Omental fat pad (tissue), 3 donors: ENCODE measurements at regions not wholly inside any gene's neighbourhood (a gene's known extent, or its start where the extent isn't known, plus 50 kb on each side); places are given as distances from the start of the nearest gene placed in this dataset.

Experiments used
- ATAC-seq: fragments of 150-250 bp; one replicate; pipeline ENCODE4 v1.9.1; 2016; ENCODE audit warnings: mild to moderate bottlenecking, moderate library complexity; ENCODE audit not compliant: low FRiP score
- DNase-seq: peaks from one replicate; pipeline ENCODE4 v3.0.0-alpha.2; 2019; ENCODE audit warnings: low spot score
- CTCF ChIP-seq, 3 donors: fragments of 450-650 bp; IDR thresholded peaks; one replicate each; pipeline ENCODE4 v1.5.1; 2016 to 2017; ENCODE audit warnings: antibody characterized with exemption in 3 of 3, mild to moderate bottlenecking in 3 of 3, moderate library complexity in 2 of 3

- DNase-seq = no peak
- ATAC-seq = no peak
- no peak for TF ChIP-seq CTCF (IDR thresholded peaks at IDR 0.05)
Measured at GRCh38 chr3:89795506-89795905, 688.1 kb downstream of the EPHA3 start.

GRCh38 chr3:89802881-89803280, 695.5 kb downstream of the EPHA3 start:
- ATAC-seq (no peak), DNase-seq (no peak)
- no peak for TF ChIP-seq CTCF (IDR thresholded peaks at IDR 0.05)

- no peak for TF ChIP-seq CTCF (IDR thresholded peaks at IDR 0.05)
- DNase-seq (no peak), ATAC-seq (no peak)
Measured at GRCh38 chr3:89803711-89804110, 696.3 kb downstream of the EPHA3 start.

GRCh38 chr3:89806166-89806565, 698.7 kb downstream of the EPHA3 start:
- no peak for TF ChIP-seq CTCF (IDR thresholded peaks at IDR 0.05)
- DNase-seq = no peak
- no peak for ATAC-seq

GRCh38 chr3:89808680-89809197, 701.3 kb downstream of the EPHA3 start:
- TF ChIP-seq CTCF (IDR thresholded peaks at IDR 0.05) = no peak
- DNase-seq = no peak
- ATAC-seq = no peak

- no peak for ATAC-seq
- DNase-seq = no peak
- no peak for TF ChIP-seq CTCF (IDR thresholded peaks at IDR 0.05)
Measured at GRCh38 chr3:89813500-89813899, 706.1 kb downstream of the EPHA3 start.

- ATAC-seq (no peak), DNase-seq (no peak)
- TF ChIP-seq CTCF (IDR thresholded peaks at IDR 0.05) = no peak
Measured at GRCh38 chr3:89841041-89841440, 733.6 kb downstream of the EPHA3 start.
